Muscle of back (tissue), 3 donors: ENCODE measurements at regions not wholly inside any gene's neighbourhood (a gene's known extent, or its start where the extent isn't known, plus 50 kb on each side); places are given as distances from the start of the nearest gene placed in this dataset.
A peak's percentile ranks its signal among the peaks of the same experiment; 100 is the strongest.

Source experiments
- DNase-seq, 3 donors: peaks; one replicate each; pipeline versions ENCODE4 v3.0.0 to v3.0.0-alpha.2; 2013

DNA sequence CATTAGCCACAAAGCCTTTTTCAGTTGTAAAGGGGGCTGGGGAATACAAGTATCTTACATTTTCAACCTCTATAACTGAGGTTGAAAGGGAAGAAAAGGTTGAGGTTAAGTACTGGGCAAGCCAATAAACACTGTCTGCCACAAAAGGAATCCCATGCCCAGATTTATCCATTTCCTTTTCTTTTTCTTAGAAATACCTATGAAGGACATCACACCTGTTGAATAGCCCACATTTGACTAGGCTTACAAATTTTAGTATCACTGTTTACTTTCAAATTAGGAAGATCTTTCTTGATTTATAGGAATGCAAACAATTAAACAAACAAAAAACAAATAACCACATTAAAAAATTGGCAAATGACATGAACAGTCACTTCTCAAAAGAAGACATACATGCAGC, 81.0 kb upstream of the CAV2 start:
- DNase-seq, result no peak

- DNase-seq, result no peak
Measured at GRCh38 chr7:116420003-116420402, 79.5 kb upstream of the CAV2 start.

- DNase-seq, result no peak
Measured at GRCh38 chr7:116421298-116421697, 78.2 kb upstream of the CAV2 start.

DNA sequence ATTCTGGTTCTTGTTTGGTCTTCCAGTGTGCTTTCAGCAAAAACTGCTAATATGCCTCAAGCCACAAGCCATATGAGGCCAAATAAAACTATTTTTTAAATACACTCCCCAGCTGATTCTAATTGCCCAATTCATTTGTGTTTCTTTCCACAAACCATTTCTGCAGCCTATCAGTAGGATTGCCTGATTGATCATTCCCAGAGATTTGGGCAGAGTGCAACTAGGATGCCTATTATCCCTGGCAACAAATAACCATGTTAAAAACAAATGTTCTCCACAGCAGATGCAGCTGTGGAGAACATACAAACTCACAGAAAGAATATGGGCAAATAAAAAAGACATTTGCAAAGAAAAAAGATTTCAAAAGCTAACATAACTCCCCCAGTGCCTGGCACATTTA, 76.9 kb upstream of the CAV2 start:
- no peak for DNase-seq

GRCh38 chr7:116423499-116423898, 76.0 kb upstream of the CAV2 start:
- no peak for DNase-seq

DNA sequence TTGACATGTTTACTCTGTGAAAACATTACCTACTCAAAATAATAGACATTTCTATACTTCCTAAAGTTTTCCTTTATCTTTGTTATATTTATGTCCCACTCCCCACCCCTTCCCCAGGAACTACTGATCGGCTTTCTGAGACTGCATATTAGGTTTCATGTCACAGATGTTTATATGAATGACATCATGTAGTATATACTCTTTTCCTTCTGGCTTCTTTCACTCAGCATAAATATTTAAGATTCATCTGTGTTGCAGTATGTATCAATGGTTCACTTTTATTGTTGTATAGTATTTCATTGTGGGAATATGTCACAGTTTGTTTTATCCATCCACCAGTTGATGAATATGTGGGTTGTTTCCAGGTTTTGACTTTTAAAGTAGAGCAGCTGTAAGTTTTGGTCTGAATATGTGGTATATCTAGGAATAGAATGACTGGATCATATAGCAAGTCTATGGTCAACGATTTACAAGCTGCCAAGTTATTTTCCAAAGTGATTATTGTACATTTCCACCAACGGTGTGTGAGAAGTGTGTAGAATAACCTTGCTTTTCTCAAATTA, 73.8 kb upstream of the CAV2 start:
- DNase-seq, result no peak

DNA sequence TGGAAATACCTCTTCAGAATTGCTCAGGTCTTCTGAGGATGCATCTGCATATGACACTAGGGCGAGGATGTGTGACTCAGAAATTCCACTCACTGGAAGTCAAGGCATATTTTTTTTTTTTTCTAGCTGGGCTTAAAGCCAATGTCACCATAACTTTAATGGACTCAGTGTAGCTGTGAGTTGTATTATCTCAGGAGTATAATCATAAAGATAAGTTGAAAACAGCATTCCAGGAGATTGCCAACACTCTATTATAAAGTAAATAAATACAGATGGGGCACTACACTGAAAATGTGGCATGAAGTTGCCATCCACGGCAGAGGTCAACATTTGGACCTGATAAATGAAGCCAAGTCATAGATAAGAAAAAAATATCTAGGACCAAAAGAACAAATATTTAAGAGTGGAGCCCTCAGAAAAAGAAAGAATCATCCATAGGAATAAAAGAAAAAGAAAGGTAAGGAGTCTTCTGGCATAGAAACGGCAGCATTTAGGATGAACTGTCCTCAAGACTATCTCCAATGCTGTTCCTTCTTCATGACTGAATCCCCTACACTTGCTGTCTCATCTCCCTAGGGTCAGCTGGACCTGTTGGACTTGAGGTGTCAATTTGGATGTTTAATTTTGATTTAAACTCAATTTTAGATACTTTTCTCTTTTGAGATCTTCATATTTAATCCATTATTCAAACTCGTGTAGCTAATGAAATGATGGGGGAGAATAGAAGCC, 72.9 kb upstream of the CAV2 start:
- peak in 2 of 3 donors; percentile 44 to 78 for DNase-seq

- no peak for DNase-seq
Measured at GRCh38 chr7:116429986-116430619, 69.4 kb upstream of the CAV2 start.

GRCh38 chr7:116431787-116432526, 67.6 kb upstream of the CAV2 start:
- no peak for DNase-seq

DNA sequence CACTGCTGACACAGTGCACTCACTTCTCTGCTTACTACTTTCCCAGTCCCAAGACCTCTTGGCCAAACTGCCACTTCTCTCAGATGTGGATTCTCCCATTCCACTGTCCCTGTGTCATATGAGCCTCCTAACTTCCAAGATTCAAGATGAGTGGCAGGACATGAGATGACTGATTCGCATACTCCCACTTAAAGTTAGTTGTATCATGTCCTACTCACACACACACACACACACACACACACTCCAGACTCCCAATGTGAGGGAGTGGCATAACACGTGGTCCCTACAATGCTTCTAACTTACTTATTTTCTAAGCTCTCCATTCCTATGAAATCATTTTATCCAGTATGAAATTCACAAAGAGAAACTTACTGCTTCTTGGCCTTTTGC, 67.0 kb upstream of the CAV2 start:
- DNase-seq, result no peak

GRCh38 chr7:116433246-116433645, 66.3 kb upstream of the CAV2 start:
- no peak for DNase-seq

GRCh38 chr7:116434820-116435341, 64.7 kb upstream of the CAV2 start:
- DNase-seq, result peak in 1 of 3 donors; percentile 88

DNA sequence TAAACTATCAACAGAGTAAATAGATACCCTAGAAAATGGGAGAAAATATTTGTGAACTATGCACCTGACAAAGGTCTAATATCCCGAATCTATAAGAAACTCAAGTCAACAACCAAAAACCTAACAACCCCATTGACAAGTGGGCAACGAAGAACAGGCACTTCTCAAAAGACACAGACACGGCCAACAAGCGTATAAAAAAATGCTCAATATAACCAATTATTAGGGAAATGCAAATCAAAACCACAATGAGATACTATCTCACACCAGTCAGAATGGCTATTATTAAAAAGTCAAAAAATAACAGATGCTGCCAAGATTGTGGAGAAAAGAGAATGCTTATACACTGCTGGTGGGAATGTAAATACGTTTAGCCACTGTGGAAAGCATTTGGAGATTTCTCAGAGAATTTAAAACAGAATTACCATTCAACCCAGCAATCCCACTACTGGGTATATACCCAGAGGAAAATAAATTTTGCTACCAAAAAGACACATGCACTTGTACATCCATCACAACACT, 63.2 kb upstream of the CAV2 start:
- DNase-seq, result no peak

- no peak for DNase-seq
Measured at GRCh38 chr7:116438267-116438666, 61.3 kb upstream of the CAV2 start.

DNA sequence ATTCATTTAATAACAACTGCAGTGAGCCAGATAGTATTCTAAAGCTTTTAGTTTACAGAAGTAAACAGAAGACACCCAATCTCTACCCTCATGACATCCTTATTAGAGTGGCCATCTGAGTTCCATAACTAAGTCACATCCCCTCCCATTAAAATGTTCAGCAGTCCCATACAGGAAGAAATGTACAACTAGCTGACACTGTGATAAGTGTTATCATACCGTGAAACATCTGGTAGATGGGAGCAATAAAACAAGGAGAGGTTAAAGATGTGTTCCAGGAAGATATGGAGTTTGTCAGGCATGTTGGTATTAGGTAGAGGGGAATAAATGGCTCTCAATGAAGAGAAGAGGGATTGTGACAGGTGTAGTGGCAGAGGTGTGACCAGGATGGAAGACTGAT, 60.5 kb upstream of the CAV2 start:
- DNase-seq, result no peak

- DNase-seq, result no peak
Measured at GRCh38 chr7:116439841-116440549, 59.5 kb upstream of the CAV2 start.

DNA sequence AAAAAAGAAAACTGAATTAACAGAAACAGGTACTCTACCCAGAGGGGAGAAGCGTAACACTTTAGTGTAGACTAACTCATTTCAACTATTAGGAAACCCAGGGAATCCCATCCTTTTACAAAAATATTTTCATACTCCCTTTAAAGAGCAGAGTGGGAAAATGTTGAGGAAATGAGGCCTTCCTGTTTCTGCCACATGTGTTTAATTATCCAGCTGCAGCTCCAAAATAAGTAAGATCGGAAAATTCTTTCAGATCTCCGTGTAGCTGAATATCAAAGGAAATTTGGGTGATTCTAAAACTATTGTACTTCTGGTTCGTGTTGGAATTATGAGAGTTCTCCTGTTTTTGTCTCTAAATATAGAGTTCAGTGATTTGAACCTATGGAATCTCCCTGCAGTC, 58.0 kb upstream of the CAV2 start:
- DNase-seq, result peak in 1 of 3 donors; percentile 37

- DNase-seq, result peak in 1 of 3 donors; percentile 92
Measured at GRCh38 chr7:116443101-116443523, 56.4 kb upstream of the CAV2 start.

DNA sequence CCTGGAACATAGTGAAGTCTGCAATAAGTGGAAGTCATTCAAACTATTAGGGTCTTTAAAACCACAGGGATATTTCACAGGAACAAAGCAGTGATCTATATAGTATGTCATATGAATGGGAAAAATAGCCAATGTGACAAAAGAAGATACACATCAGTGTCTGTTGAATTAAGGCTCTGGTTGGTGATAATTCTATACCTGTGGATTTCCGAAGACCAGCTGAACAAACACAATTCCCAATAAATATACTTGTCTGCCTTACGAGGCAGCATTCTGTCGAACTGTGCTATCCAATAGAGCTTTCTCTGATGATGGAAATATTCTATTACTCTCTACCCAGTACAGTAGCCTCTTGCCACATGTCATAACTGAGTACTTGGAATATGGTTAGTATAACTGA, 55.9 kb upstream of the CAV2 start:
- no peak for DNase-seq

DNA sequence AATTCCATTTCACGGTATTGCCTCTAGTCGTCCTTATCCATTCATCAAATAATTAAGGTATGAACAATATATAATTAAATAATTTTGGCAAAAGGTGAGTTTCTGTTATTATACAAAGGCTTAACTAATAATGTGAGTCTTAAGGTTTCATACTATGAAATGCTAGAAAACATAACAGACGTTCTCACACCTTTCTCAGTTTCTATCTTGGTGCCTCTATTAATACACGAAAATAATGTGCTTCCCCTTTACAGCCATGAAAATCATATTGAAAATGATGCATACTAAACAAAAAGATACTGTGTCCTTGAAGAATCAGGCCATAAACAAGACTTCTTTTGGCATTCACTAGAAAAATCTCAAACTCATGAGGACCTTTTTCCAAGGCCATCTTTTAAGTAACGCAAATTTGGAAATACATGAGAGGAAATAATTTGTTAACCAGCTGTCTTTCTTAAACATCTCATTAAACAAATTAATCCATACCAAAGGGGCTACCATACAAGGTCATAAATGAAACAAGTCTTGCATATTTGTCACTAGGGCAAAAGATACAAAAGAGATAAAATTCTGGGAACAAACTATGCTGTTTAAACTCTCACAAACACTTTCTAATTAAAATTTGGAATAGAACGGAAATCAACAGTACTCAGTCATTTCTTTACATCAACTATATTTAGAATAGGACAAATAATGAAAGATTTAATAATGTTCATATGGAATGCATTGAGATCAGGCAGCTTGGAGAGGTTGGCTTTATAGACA, 53.9 kb upstream of the CAV2 start:
- DNase-seq, result no peak
